Thoracic aorta (tissue), 2 donors: ENCODE measurements at regions not wholly inside any gene's neighbourhood (a gene's known extent, or its start where the extent isn't known, plus 50 kb on each side); places are given as distances from the start of the nearest gene placed in this dataset.

Experiments used
- ATAC-seq: fragments of 150-250 bp; one replicate; pipeline ENCODE4 v1.8.0; 2017; ENCODE audit warnings: low read depth; ENCODE audit not compliant: insufficient number of reproducible peaks, low FRiP score
- DNase-seq: peaks from one replicate; pipeline ENCODE4 v3.0.0-alpha.2; 2020; ENCODE audit warnings: low spot score
- H3K27ac ChIP-seq, 2 donors: fragments of 200-600 bp; sonication (generic); 1 replicate in 1 of 2; 2 replicates in 1 of 2; pipeline ENCODE4 v1.5.1; 2016; ENCODE audit warnings: mild to moderate bottlenecking in 2 of 2, moderate library complexity in 2 of 2
- H3K27me3 ChIP-seq: fragments of 200-600 bp; sonication (generic); replicated peaks from 2 replicates; pipeline ENCODE4 v1.6.0; 2016; ENCODE audit warnings: mild to moderate bottlenecking; ENCODE audit not compliant: insufficient read depth
- H3K36me3 ChIP-seq: fragments of 200-600 bp; sonication (generic); one replicate; pipeline ENCODE4 v1.5.1; 2016
- H3K4me1 ChIP-seq, 2 donors: fragments of 200-600 bp; sonication (generic); 1 replicate in 1 of 2; 2 replicates in 1 of 2; pipeline versions ENCODE4 v1.5.1 to v1.6.0; 2016; ENCODE audit warnings: low read depth in 2 of 2, mild to moderate bottlenecking in 1 of 2; ENCODE audit not compliant: control insufficient read depth in 1 of 2
- H3K4me3 ChIP-seq: fragments of 200-600 bp; sonication (generic); 2 replicates; pipeline ENCODE4 v1.5.1; 2016; ENCODE audit warnings: mild to moderate bottlenecking
- H3K9me3 ChIP-seq: fragments of 200-600 bp; sonication (generic); 2 replicates; pipeline ENCODE4 v1.5.1; 2016
- TF ChIP-seq, protein P1 (sequence below): fragments of 200-600 bp; sonication (generic); IDR thresholded peaks from one replicate; pipeline ENCODE4 v1.5.1; 2019; ENCODE audit warnings: antibody characterized with exemption

DNA sequence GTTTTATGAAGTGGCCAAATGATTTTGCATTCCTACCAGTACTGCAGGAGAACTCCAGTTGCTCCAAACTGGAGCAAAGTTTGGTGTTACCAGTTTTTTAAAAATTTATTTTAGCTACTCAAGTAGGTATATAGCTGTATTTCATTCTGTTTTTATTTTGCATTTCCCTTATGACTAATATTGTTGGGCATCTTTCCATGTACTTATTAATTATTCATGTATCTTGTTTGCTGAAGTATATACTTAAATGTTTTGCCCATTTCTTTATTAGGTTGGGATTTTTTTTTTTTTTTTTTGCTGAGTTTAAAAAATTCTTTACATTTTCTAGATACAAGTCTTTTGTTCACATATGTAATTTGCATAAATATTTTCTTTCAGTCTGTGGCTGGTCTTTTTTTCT is 386.6 kb upstream of the DAB2 start:
- ATAC-seq (no peak), DNase-seq (no peak)
- H3K9me3 ChIP-seq = no peaks in the 10 kb centered on the region
- TF ChIP-seq, protein P1, sequence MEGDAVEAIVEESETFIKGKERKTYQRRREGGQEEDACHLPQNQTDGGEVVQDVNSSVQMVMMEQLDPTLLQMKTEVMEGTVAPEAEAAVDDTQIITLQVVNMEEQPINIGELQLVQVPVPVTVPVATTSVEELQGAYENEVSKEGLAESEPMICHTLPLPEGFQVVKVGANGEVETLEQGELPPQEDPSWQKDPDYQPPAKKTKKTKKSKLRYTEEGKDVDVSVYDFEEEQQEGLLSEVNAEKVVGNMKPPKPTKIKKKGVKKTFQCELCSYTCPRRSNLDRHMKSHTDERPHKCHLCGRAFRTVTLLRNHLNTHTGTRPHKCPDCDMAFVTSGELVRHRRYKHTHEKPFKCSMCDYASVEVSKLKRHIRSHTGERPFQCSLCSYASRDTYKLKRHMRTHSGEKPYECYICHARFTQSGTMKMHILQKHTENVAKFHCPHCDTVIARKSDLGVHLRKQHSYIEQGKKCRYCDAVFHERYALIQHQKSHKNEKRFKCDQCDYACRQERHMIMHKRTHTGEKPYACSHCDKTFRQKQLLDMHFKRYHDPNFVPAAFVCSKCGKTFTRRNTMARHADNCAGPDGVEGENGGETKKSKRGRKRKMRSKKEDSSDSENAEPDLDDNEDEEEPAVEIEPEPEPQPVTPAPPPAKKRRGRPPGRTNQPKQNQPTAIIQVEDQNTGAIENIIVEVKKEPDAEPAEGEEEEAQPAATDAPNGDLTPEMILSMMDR = no peak
- no peaks in the 10 kb centered on the region for H3K27me3 ChIP-seq
- no peak overlapping the region for H3K27ac ChIP-seq
- no peak overlapping the region for H3K4me3 ChIP-seq
- H3K4me1 ChIP-seq = no peaks in the 10 kb centered on the region
- no peaks in the 10 kb centered on the region for H3K36me3 ChIP-seq

DNA sequence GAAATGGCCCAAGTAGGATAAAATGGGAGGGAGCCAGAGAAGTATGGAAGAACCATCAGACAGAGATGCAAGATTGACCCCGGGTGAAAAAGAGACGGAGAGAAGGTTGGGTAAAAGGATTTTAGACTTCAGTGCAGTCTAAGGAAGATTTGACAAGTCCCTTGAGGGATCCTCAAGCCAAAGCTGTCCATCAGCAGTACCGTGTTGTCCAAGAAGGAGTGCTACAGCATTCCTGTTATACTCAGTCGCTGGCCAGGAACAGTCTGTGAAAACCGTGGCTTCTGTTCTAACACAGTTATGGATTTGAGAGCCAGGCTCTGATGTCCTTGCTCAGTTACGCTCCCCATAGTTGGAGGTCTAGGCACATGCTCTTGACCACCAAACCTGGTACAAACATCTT is 383.9 kb upstream of the DAB2 start:
- ATAC-seq = no peak
- TF ChIP-seq, protein P1 = no peak

DNA sequence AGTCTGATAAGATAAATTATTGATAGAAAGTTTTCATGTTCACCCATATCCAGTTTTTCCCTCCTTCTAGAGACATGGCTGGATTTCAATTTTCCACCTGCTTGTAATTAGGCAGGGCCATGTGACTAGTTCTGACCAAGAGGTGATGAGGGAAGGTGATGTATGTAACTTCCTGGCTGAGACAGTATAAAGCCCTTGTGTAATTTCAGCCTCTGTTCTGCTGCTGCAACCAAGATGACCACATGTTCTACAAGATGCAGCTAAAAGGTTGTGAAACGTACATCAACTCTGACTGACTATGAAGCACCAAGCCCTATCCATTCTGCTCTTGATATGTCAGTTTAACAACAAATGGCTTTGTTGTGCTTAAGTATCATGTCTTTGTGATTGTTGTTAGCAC is 376.5 kb upstream of the DAB2 start:
- Histone ChIP-seq H3K4me1 (no peaks in the 10 kb centered on the region), H3K27ac (no peak overlapping the region), H3K9me3 (no peaks in the 10 kb centered on the region), H3K36me3 (no peaks in the 10 kb centered on the region), H3K4me3 (no peak overlapping the region), H3K27me3 (no peaks in the 10 kb centered on the region)
- ATAC-seq (no peak), DNase-seq (no peak)
- TF ChIP-seq, protein P1 = no peak

More for the DNA sequence above, 383.9 kb upstream of the DAB2 start:
- H3K9me3 ChIP-seq = no peaks in the 10 kb centered on the region
- H3K27me3 ChIP-seq = no peaks in the 10 kb centered on the region
- no peak overlapping the region for H3K4me3 ChIP-seq
- no peaks in the 10 kb centered on the region for H3K4me1 ChIP-seq
- H3K36me3 ChIP-seq = no peaks in the 10 kb centered on the region
- no peak overlapping the region for H3K27ac ChIP-seq
- DNase-seq = no peak

DNA sequence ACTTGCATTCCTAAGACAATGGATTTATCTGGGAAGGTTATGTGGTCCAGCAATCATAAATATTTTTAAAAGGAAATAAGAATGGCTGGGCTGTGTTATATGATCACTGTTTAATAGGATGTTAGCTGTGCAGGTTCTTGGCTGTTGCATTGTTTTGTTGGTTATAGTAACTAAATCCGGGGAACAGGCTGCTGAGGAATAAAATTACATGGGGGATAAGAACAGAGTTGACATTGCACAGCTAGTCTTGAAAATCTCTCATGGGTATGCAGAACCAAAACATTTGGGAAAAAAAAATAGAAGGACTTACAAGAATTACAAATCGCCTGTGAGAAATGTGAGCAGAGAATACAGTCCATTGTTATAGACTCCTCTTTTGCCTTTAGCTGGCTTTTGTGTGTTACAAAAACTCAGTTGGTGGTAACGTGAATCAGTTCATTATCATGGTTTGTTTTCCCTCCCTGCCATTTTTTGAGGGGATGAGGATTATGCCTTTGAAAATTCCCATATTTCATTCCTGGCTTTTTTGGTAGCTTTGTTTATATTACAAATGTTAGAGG is 375.3 kb upstream of the DAB2 start:
- TF ChIP-seq, protein P1 = no peak
- ATAC-seq = no peak
- Histone ChIP-seq H3K27me3 (no peaks in the 10 kb centered on the region), H3K36me3 (no peaks in the 10 kb centered on the region), H3K9me3 (no peaks in the 10 kb centered on the region), H3K27ac (no peak overlapping the region), H3K4me3 (no peak overlapping the region), H3K4me1 (no peaks in the 10 kb centered on the region)
- DNase-seq = no peak

DNA sequence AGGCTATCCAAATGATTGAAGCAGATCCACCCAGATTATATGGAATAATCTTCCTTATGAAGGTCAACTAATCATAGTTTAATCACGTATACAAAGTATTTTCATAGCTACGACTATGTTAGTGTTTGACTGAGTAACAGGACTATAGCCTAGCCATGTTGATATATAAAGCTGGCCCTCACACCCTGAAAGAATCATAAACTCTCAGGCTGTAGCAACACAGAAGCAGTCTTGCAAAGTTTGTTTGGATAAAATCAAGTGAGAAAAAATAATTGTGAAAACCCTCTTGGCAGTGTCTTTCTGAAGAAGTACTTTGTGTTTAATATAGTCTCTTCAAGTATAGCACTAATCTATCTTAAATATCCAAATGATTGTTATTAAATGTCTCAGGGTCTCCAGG is 374.5 kb upstream of the DAB2 start:
- no peak overlapping the region for H3K27ac ChIP-seq
- H3K4me1 ChIP-seq = no peaks in the 10 kb centered on the region
- no peaks in the 10 kb centered on the region for H3K9me3 ChIP-seq
- no peaks in the 10 kb centered on the region for H3K27me3 ChIP-seq
- ATAC-seq = no peak
- no peak overlapping the region for H3K4me3 ChIP-seq
- H3K36me3 ChIP-seq = no peaks in the 10 kb centered on the region
- no peak for DNase-seq
- TF ChIP-seq, protein P1 = no peak
